Endodermal cell (in vitro differentiated cells): ENCODE measurements at regions not wholly inside any gene's neighbourhood (a gene's known extent, or its start where the extent isn't known, plus 50 kb on each side); places are given as distances from the start of the nearest gene placed in this dataset.

ENCODE experiments used
- DNase-seq: peaks from one replicate; pipeline ENCODE4 v3.0.0-alpha.2; 2017
- H3K27ac ChIP-seq: 2 replicates; pipeline ENCODE4 v1.5.1; 2013; ENCODE audit warnings: mild to moderate bottlenecking, low read depth, low read length, moderate library complexity
- H3K27me3 ChIP-seq: 2 replicates; pipeline ENCODE4 v1.6.1; 2013; ENCODE audit warnings: mild to moderate bottlenecking, low read length, moderate library complexity; ENCODE audit not compliant: insufficient read depth, control insufficient read depth, poor library complexity, severe bottlenecking
- H3K36me3 ChIP-seq: 2 replicates; pipeline ENCODE4 v1.7.0; 2013; ENCODE audit warnings: mild to moderate bottlenecking, low read length, moderate library complexity; ENCODE audit not compliant: control insufficient read depth, insufficient read depth
- H3K4me1 ChIP-seq: one replicate; pipeline ENCODE4 v1.7.0; 2013; ENCODE audit warnings: low read length; ENCODE audit not compliant: control insufficient read depth, insufficient read depth
- H3K4me3 ChIP-seq: 2 replicates; pipeline ENCODE4 v1.5.1; 2013; ENCODE audit warnings: mild to moderate bottlenecking, low read length, moderate library complexity
- H3K9ac ChIP-seq: 2 replicates; pipeline ENCODE4 v1.6.1; 2013; ENCODE audit warnings: mild to moderate bottlenecking, low read length, moderate library complexity; ENCODE audit not compliant: poor library complexity, severe bottlenecking; ENCODE audit errors: extremely low read depth
- H3K9me3 ChIP-seq: 2 replicates; pipeline ENCODE4 v1.6.1; 2013; ENCODE audit warnings: mild to moderate bottlenecking, low read length, moderate library complexity; ENCODE audit not compliant: control insufficient read depth
- H3K27ac Mint-ChIP-seq: 2 replicates; pipeline ENCODE4 v1.8.0; 2020; ENCODE audit warnings: mixed read lengths
- H3K27me3 Mint-ChIP-seq: 2 replicates; pipeline ENCODE4 v1.8.0; 2021; ENCODE audit warnings: mild to moderate bottlenecking, mixed read lengths; ENCODE audit not compliant: insufficient read depth
- H3K36me3 Mint-ChIP-seq: 2 replicates; pipeline ENCODE4 v1.8.0; 2020; ENCODE audit warnings: low read depth, mixed read lengths
- H3K4me1 Mint-ChIP-seq: 2 replicates; pipeline ENCODE4 v1.8.0; 2020; ENCODE audit warnings: mixed read lengths
- H3K4me3 Mint-ChIP-seq: 2 replicates; pipeline ENCODE4 v1.8.0; 2020; ENCODE audit warnings: mild to moderate bottlenecking, moderate library complexity, mixed read lengths
- H3K9me3 Mint-ChIP-seq: 2 replicates; pipeline ENCODE4 v1.8.0; 2020; ENCODE audit warnings: mild to moderate bottlenecking, mixed read lengths
- CTCF ChIP-seq: fragments of 200-600 bp; sonication (generic); conservative IDR thresholded peaks from 2 replicates; pipeline ENCODE4 v1.5.0; 2021; ENCODE audit warnings: antibody characterized with exemption, mild to moderate bottlenecking
- WGBS, 2 experiments: methylation state at CpG; one replicate each; pipeline versions ENCODE4 v1.1.5 to v1.1.7; 2013; ENCODE audit warnings: missing lambda C conversion rate in 2 of 2, mixed read lengths in 1 of 2; ENCODE audit not compliant: insufficient coverage in 1 of 2, insufficient read length in 1 of 2; 5-methylcytosine and 5-hydroxymethylcytosine counted together

- Histone ChIP-seq H3K9ac (no peak overlapping the region), H3K9me3 (no peaks in the 10 kb centered on the region), H3K4me1 (peaks cover 11% of the 10 kb centered on the region), H3K36me3 (no peaks in the 10 kb centered on the region), H3K27ac (no peak overlapping the region), H3K27me3 (no peaks in the 10 kb centered on the region), H3K4me3 (no peak overlapping the region)
- Mint-ChIP-seq H3K4me3 (no peak overlapping the region), H3K36me3 (no peaks in the 10 kb centered on the region), H3K9me3 (no peaks in the 10 kb centered on the region), H3K4me1 (peaks cover 45% of the 10 kb centered on the region), H3K27me3 (no peaks in the 10 kb centered on the region), H3K27ac (peak overlapping the region; percentile 64)
- DNase-seq = peak; percentile 94
- TF ChIP-seq CTCF = peak; percentile 94
- 22 to 29% methylated on average over 3 to 5 of the region's 5 CpGs for WGBS, 2 experiments
Measured at GRCh38 chr3:94249491-94250079, 186.7 kb downstream of the NSUN3 start.

DNA sequence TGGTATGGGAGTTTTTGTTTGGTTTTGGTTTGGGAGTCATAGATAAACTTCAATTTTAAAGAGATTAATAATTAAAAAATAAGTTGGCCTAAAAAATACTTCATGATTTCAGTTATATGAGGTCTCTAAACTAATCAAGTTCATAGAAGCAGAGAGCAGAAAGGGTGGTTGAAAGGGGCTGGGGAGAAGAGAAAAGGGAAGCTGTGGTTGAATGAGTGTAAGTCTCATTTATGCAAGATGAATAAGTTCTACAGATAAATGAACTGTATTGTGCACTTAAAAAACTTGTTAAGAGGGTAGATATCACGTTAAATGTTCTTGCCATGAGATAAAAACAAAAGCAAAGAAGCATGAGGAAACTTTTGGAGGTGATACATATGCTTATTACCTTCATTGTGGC is 188.7 kb downstream of the NSUN3 start:
- no peaks in the 10 kb centered on the region for H3K27me3 Mint-ChIP-seq
- H3K27ac ChIP-seq = no peak overlapping the region
- H3K36me3 Mint-ChIP-seq = no peaks in the 10 kb centered on the region
- no peak for DNase-seq
- no peaks in the 10 kb centered on the region for H3K27me3 ChIP-seq
- H3K36me3 ChIP-seq = no peaks in the 10 kb centered on the region
- H3K9me3 ChIP-seq = no peaks in the 10 kb centered on the region
- H3K9me3 Mint-ChIP-seq = no peaks in the 10 kb centered on the region
- TF ChIP-seq CTCF = no peak
- H3K9ac ChIP-seq = no peak overlapping the region
- WGBS, 2 experiments = 43 to 57% methylated on average over 1 of the region's 1 CpG
- no peak overlapping the region for H3K4me3 Mint-ChIP-seq
- peaks cover 11% of the 10 kb centered on the region for H3K4me1 ChIP-seq
- H3K27ac Mint-ChIP-seq = peak overlapping the region; percentile 74
- no peak overlapping the region for H3K4me3 ChIP-seq
- peaks cover 48% of the 10 kb centered on the region for H3K4me1 Mint-ChIP-seq

- DNase-seq = no peak
- H3K9ac ChIP-seq = no peak overlapping the region
- Mint-ChIP-seq H3K4me1 (peaks cover 55% of the 10 kb centered on the region), H3K9me3 (no peaks in the 10 kb centered on the region), H3K27ac (peak overlapping the region; percentile 83), H3K36me3 (no peaks in the 10 kb centered on the region), H3K4me3 (no peak overlapping the region), H3K27me3 (no peaks in the 10 kb centered on the region)
- H3K27me3 ChIP-seq = no peaks in the 10 kb centered on the region
- no peaks in the 10 kb centered on the region for H3K9me3 ChIP-seq
- peaks cover 11% of the 10 kb centered on the region for H3K4me1 ChIP-seq
- WGBS, 2 experiments = 94% methylated on average over 1 of the region's 1 CpG; no CpG with 5 or more reads in 1 of the 2 experiments
- no peaks in the 10 kb centered on the region for H3K36me3 ChIP-seq
- no peak overlapping the region for H3K4me3 ChIP-seq
- no peak overlapping the region for H3K27ac ChIP-seq
- no peak for TF ChIP-seq CTCF
Measured at GRCh38 chr3:94252316-94252715, 189.5 kb downstream of the NSUN3 start.
